ENCODE measurements at regions not wholly inside any gene's neighbourhood (a gene's known extent, or its start where the extent isn't known, plus 50 kb on each side); places are given as distances from the start of the nearest gene placed in this dataset.
"Not testable (repeated sequence)": the region's sequence is repeated elsewhere in the genome, so short reads cannot be mapped to it uniquely, and the experiment has no call there.

DNA sequence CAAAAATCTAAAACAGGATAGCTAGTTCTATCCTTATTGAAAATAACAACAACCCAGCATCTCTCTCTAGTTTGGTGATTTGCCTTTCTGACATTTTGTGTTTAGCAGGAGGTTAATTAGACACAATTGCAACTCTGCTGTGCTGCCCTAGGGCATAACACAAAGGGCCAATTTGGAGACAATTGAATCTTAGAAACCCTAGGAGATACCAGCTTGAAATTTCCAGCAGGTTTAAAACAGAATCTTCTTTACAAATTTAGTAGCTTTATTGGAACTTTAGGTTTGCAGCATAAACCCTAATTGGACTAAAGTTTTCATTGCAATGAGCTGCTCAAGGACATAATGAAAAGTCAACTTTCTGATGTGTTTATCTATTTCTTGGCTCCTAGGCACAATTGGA lies 166.7 kb upstream of the FER start:
- ATAC-seq = no peak

- ATAC-seq = no peak
Measured at GRCh38 chr5:108579236-108579635, 168.5 kb upstream of the FER start.

DNA sequence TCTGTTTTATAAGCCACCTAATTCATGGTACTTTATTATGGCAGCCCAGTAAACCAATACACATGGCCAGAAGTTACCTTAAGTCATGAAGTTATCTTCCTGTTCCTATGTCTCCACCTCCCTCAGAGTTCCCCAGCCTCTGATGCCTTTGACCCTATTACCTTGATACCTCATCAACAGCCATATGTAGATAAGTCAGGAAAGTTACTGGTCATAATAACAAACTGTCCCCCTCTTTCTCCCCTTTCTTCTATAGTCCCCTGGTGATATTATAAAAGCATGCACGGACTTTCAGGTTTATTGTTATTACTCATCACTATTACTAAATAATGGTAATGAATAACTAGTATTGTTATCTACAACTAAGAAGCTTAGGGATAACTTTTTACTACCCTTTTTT lies 168.9 kb upstream of the FER start:
- ATAC-seq = no peak

- no peak for ATAC-seq
Measured at GRCh38 chr5:108567429-108567828, 180.3 kb upstream of the FER start.

GRCh38 chr5:108564441-108564840 lies 182.5 kb upstream of the FBXL17 start:
- ATAC-seq = no peak

- no peak for ATAC-seq
Measured at GRCh38 chr5:108562205-108562454, 180.2 kb upstream of the FBXL17 start.

DNA sequence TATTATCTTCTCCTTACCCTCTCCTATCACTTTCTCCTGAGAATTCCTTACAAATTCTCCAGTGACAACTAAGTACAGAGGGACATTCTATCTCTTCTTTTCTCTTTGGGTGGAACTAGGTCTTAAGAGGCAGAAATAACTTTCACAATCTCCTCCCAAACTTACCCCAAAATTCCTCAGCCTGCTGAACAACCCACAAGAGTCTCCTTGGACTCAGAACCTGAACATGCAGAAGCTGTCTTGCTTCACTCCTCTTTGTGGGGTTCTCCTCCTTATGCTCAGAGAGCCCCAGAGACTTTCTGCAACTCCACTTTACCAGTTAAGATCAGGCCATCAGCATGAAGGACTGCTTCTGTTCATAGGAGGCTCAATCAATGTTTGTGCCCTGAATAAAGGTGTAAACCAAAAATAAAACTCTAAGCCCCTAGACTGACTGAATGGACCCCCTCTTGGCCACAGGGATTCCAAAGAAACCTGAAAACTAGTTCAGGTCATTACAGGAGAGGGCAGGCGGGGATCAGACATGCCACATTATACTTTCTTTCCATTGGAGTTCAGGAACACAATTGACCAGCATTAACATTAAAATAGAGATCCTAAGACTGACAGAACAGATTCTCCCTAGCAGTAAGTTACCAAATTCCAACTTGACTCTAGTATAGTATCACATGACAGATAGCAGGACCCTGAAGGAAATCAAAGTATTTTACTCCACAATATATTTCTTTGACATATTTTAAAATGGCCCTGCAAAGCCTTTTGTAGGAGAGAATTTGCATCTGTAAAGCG lies 179.7 kb upstream of the FBXL17 start:
- no peak for ATAC-seq

DNA sequence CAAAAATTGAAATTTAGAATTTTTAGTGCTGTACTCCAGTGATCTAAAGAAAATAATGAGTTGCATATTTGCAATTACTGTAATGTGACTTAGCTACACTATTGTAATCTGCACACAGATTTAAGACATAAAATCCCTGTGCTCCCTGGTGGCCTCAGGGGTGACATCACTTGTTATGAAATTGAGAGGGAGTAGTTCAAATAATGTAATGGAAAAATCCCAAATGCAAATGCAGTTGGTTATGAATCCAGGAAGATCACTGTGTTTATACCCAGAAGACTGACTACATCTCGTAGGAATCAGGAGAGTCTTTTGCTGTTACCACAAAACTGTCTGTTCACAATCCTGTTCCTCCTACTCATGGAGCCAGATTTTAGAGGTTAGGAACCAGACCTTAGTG lies 178.7 kb upstream of the FBXL17 start:
- no peak for ATAC-seq

- ATAC-seq = no peak
Measured at GRCh38 chr5:108560166-108560565, 178.3 kb upstream of the FBXL17 start.

GRCh38 chr5:108558840-108559239 lies 176.9 kb upstream of the FBXL17 start:
- ATAC-seq = not testable (repeated sequence)

DNA sequence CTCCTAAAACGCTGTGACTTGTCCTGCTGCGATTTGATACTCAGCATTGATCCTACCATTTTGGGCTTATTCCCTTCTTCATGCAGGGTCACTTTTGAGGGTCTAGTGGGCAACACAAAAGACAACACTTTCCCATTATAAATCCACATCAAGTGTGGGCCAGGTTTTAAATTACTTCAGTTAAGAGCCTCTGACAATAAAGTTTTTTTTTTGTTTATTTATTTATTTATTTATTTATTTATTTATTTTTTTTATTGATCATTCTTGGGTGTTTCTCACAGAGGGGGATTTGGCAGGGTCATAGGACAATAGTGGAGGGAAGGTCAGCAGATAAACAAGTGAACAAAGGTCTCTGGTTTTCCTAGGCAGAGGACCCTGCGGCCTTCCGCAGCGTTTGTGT lies 176.2 kb upstream of the FBXL17 start:
- ATAC-seq = not testable (repeated sequence)

- no peak for ATAC-seq
Measured at GRCh38 chr5:108557686-108558085, 175.8 kb upstream of the FBXL17 start.

GRCh38 chr5:108556441-108557145 lies 174.7 kb upstream of the FBXL17 start:
- ATAC-seq = no peak

DNA sequence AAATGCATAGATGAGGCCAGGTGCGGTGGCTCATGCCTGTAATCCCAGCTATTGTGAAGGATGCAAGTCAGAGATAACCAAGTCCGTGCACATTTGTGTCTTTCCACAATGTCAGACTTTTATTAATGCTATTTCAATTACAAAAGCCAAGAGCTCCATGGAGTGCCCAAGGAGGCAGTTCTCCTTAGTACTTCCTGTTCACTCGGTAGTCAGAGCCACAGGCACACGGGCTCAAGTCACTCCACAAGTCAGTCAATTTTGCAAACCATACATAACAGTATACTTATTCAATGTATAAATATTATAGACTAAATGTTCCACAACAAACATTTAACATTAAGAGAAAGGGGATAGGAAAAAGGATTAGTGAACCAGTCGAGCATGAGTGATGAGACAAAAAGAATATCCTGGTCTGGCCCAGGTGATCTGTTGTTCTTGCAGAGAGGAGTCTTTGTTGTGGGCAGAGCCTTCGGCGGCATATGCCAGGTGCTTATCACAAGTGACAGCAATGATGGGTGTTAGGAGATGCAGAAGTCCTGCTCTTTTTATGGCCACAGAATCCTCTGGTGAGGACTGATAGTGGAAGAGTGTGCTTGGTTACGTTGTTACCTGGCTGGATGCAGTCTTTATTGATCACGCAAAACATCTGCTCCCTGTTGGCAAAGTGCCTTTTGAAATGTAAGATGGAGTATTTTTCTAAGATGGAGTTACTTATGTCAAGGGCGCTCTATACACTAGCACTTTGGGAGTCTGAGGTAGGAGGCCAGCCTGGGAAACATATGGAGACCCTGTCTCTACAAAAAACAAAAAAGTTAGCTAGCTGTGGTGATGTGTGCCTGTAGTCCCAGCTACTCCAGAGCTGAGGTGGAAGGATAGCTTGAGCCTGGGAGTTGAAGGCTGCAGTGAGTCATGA lies 167.0 kb upstream of the FBXL17 start:
- no peak for ATAC-seq

- ATAC-seq = no peak
Measured at GRCh38 chr5:108546939-108547338, 165.0 kb upstream of the FBXL17 start.

DNA sequence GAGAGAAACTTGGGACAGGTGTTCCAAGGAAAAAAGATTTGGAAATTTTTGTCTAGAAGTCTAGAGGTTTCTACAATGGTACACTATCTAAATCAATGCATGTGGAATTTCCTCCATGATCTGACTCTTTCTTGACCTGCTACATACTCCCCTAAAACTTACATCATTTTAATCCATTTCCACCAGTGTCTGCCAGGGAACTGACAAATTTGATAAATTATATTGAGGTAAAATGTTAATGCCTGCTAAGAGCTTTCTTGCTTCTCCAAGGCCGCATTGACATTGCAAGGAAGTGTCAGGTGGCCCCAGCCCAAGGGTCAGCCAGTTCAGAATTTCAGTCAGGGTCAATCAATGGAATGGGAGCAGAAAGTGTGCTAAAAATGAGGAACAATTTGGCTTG lies 163.4 kb upstream of the FBXL17 start:
- ATAC-seq = no peak

DNA sequence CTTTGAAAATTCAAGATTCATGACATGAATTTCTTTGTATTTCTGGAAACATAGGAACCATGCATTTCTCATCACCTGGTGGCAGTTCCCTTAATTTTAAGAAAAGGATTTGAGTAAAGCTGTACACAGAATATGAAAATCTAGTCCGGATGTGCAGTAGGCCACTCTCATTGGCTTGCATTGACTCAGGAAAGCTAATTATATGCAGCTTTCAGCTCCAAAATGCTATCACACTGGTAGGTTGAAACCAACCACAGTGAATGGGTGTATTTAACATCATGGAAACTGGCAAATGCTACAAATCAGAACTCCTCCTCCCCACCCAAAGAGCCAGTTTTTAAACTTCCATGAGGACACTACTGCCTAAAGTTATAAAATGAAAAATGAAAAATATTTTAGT lies 161.6 kb upstream of the FBXL17 start:
- no peak for ATAC-seq

DNA sequence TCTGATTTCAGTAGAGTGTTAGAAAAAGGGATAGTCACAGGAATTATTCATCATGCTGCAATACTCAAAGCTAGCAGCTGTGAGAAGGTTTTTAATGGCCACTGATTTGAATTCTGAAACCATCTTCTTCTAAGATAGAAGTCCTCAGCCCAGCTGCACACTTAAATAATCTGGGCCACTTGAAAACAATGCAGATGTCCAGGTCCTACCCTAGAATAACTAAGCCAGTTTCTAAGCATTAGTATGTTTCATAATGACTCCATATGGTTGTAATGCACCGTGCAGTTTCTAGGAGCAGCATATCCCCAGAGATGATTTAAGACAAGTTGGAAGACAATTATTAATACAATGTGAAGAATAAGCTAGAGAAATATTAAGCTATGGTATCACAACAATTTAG lies 159.9 kb upstream of the FBXL17 start:
- ATAC-seq = no peak

DNA sequence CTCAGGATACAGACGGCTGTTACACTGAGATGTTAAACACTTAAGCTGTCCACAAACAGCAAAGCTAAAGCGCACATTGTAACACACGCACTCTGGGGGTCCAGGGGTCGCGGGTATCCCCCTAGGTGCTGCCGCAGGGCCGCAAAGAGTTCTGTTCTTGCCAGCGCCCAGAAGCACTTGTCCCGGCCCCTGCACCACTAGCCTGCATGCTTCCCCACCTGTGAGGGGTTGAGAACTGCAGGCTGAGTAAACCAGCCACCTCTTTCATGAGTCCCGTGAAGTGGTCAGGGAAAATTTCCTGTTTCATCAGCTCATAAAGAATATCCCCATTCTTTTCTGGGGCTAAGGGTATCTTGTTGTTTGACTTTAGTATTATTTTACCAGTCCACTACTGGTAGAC lies 154.4 kb upstream of the FBXL17 start:
- ATAC-seq = no peak

DNA sequence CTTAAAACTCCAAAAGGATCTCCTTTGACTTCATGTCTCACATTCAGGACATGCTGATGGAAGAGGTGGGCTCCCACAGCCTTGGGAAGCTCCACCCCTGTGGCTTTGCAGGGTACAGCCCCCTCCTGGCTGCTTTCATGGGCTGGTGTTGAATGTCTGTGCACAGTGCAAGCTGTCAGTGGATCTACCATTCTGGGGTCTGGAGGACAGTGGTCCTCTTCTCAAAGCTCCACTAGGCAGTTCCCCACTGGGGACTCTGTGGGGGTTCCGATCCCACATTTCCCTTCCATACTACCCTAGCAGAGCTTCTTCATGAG lies 150.2 kb upstream of the FBXL17 start:
- ATAC-seq = not testable (repeated sequence)

DNA sequence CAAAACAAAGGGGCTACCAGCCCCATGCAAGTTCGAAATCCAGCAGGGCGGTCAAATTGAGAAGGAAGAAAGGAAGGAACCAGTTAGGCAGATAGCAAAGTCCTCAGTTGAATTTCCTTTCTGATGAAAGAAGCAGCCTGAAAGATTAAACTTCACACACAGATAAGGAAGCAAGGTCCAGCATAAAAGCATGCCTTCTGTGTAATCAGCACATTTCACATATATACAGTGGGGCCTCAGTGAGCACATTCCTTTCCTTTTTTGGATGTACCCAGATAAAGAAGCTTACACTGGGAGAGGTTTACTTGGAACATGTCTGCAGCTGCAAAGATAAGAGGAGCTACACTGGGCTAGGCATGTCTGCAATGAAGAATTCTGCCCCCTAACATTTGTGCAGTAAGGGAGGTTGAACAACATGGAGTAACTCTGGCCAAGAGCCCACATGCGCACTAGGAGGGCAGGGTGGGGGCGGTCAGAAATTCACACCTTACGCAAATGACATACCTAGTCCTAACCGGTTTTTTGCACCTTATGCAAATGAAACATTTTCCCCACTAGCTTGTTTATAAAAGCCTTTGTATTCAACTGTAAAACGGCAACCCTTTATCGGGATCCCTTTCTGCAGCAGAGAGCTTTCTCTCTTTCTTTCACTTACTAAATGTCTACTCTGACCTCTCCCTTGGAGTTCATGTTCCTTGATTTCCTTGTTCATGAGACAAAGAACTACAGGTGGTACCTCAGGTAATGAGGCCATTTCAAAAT lies 149.7 kb upstream of the FBXL17 start:
- no peak for ATAC-seq

GRCh38 chr5:108530706-108531105 lies 148.8 kb upstream of the FBXL17 start:
- ATAC-seq = no peak

DNA sequence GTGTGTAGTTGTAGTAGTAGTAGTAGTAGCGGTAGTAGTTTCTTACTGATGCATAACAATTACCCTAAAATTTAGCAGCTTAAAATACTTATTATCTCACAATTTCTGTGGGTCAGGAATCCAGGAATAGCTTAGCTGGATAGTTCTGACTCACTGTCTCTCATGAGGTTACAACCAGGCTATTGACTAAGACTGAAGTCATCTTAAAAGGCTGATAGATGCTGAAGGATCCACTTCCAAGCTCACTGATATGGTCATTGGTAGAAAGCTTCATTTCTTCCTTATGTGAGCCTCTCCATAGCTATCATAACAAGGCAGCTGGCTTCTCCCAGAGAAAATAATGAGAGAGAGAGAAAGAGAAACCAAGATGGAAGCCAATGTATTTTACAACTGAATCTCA lies 147.5 kb upstream of the FBXL17 start:
- no peak for ATAC-seq
